OCI-LY1 (cell line): ENCODE measurements at regions not wholly inside any gene's neighbourhood (a gene's known extent, or its start where the extent isn't known, plus 50 kb on each side); places are given as distances from the start of the nearest gene placed in this dataset.

Source experiments
- H2AFZ ChIP-seq: fragments of 200-600 bp; sonication (generic), shearing (Covaris generic); 2 replicates; pipeline ENCODE4 v1.6.0; 2014; ENCODE audit warnings: antibody characterized with exemption, mild to moderate bottlenecking, low read length
- H3F3A ChIP-seq: fragments of 200-600 bp; sonication (generic), shearing (Covaris generic); 2 replicates; pipeline ENCODE4 v1.6.0; 2014; ENCODE audit warnings: mild to moderate bottlenecking, antibody characterized with exemption, low read length, moderate library complexity; ENCODE audit not compliant: insufficient read depth
- H3K27ac ChIP-seq: fragments of 200-600 bp; sonication (generic); 2 replicates; pipeline ENCODE4 v1.5.1; 2014; ENCODE audit warnings: low read length, mixed run types, mild to moderate bottlenecking, low read depth; ENCODE audit not compliant: poor library complexity, severe bottlenecking
- H3K27me3 ChIP-seq: fragments of 200-600 bp; sonication (generic); 2 replicates; pipeline ENCODE4 v1.6.0; 2014; ENCODE audit warnings: antibody characterized with exemption, mild to moderate bottlenecking, low read length, moderate library complexity; ENCODE audit not compliant: insufficient read depth
- H3K36me3 ChIP-seq: fragments of 200-600 bp; sonication (generic); 2 replicates; pipeline ENCODE4 v1.6.1; 2014; ENCODE audit warnings: mild to moderate bottlenecking, antibody characterized with exemption, low read length, moderate library complexity, mixed read lengths; ENCODE audit not compliant: insufficient read depth
- H3K4me1 ChIP-seq: fragments of 200-600 bp; sonication (generic); 2 replicates; pipeline ENCODE4 v1.5.1; 2014; ENCODE audit warnings: mild to moderate bottlenecking, low read length, moderate library complexity; ENCODE audit not compliant: insufficient read depth, severe bottlenecking
- H3K4me2 ChIP-seq: fragments of 200-600 bp; sonication (generic), shearing (Covaris generic); 2 replicates; pipeline ENCODE4 v1.6.1; 2014; ENCODE audit warnings: low read length
- H3K4me3 ChIP-seq: fragments of 200-600 bp; sonication (generic); 2 replicates; pipeline ENCODE4 v1.5.1; 2014; ENCODE audit warnings: low read length, low read depth, mild to moderate bottlenecking, mixed read lengths; ENCODE audit not compliant: poor library complexity, severe bottlenecking
- H3K79me2 ChIP-seq: fragments of 200-600 bp; shearing (Covaris generic); 2 replicates; pipeline ENCODE4 v1.6.1; 2016; ENCODE audit warnings: mixed run types, low read length, mixed read lengths; ENCODE audit not compliant: insufficient read depth
- H3K9ac ChIP-seq: fragments of 200-600 bp; sonication (generic), shearing (Covaris generic); 2 replicates; pipeline ENCODE4 v1.6.1; 2014; ENCODE audit warnings: mild to moderate bottlenecking, low read length, mixed read lengths
- H3K9me2 ChIP-seq: fragments of 200-600 bp; sonication (generic), shearing (Covaris generic); 2 replicates; pipeline ENCODE4 v1.6.1; 2014; ENCODE audit warnings: low read depth, mild to moderate bottlenecking, low read length, mixed read lengths
- H3K9me3 ChIP-seq: fragments of 200-600 bp; shearing (Covaris generic); 2 replicates; pipeline ENCODE4 v1.6.1; 2014; ENCODE audit warnings: low read length, mixed read lengths
- H4K20me1 ChIP-seq: fragments of 200-600 bp; sonication (generic), shearing (Covaris generic); 2 replicates; pipeline ENCODE4 v1.6.0; 2016; ENCODE audit warnings: mild to moderate bottlenecking, low read length; ENCODE audit not compliant: insufficient read depth
- CTCF ChIP-seq: fragments of 200-600 bp; sonication (generic), shearing (Covaris generic); IDR thresholded peaks from 2 replicates; pipeline ENCODE4 v1.5.1; 2017; ENCODE audit warnings: mild to moderate bottlenecking, antibody characterized with exemption, low read length, moderate library complexity, mixed read lengths
- EZH2 ChIP-seq: fragments of 200-600 bp; sonication (generic), shearing (Covaris generic); IDR thresholded peaks from 2 replicates; pipeline ENCODE4 v1.8.0; 2017; ENCODE audit warnings: borderline replicate concordance, mixed run types, mild to moderate bottlenecking, antibody characterized with exemption, low read length, moderate library complexity, mixed read lengths

GRCh38 chr19:31421082-31421481 is 71.8 kb upstream of the TSHZ3 start:
- Histone ChIP-seq H3K79me2 (no peaks in the 10 kb centered on the region), H3K4me3 (no peak overlapping the region), H3K9me3 (no peaks in the 10 kb centered on the region), H4K20me1 (no peaks in the 10 kb centered on the region), H3K9me2 (no peaks in the 10 kb centered on the region), H3K4me1 (no peaks in the 10 kb centered on the region), H3K36me3 (no peaks in the 10 kb centered on the region), H3K9ac (no peak overlapping the region), H3K4me2 (no peak overlapping the region), H3K27ac (no peak overlapping the region), H3K27me3 (no peaks in the 10 kb centered on the region), H2AFZ (no peak overlapping the region), H3F3A (no peaks in the 10 kb centered on the region)
- TF ChIP-seq EZH2: no peak
- TF ChIP-seq CTCF: no peak

- Histone ChIP-seq H3K9me3 (no peaks in the 10 kb centered on the region), H4K20me1 (no peaks in the 10 kb centered on the region), H3K9ac (no peak overlapping the region), H3K36me3 (no peaks in the 10 kb centered on the region), H3K27me3 (no peaks in the 10 kb centered on the region), H2AFZ (no peak overlapping the region), H3K4me3 (no peak overlapping the region), H3K4me1 (no peaks in the 10 kb centered on the region), H3K27ac (no peak overlapping the region), H3K4me2 (no peak overlapping the region), H3F3A (no peaks in the 10 kb centered on the region), H3K79me2 (no peaks in the 10 kb centered on the region), H3K9me2 (no peaks in the 10 kb centered on the region)
- no peak for TF ChIP-seq CTCF
- no peak for TF ChIP-seq EZH2
These were observed 72.6 kb upstream of the TSHZ3 start for GRCh38 chr19:31421856-31422255.

- Histone ChIP-seq H3K27me3 (no peaks in the 10 kb centered on the region), H3K4me1 (no peaks in the 10 kb centered on the region), H2AFZ (no peak overlapping the region), H3K36me3 (no peaks in the 10 kb centered on the region), H3K79me2 (no peaks in the 10 kb centered on the region), H3K9me2 (no peaks in the 10 kb centered on the region), H3F3A (no peaks in the 10 kb centered on the region), H3K4me2 (no peak overlapping the region), H3K4me3 (no peak overlapping the region), H3K27ac (no peak overlapping the region), H3K9me3 (no peaks in the 10 kb centered on the region), H3K9ac (no peak overlapping the region), H4K20me1 (no peaks in the 10 kb centered on the region)
- no peak for TF ChIP-seq EZH2
- TF ChIP-seq CTCF: no peak
These were observed 74.7 kb upstream of the TSHZ3 start for GRCh38 chr19:31423896-31424295.
